ENCODE measurements at regions not wholly inside any gene's neighbourhood (a gene's known extent, or its start where the extent isn't known, plus 50 kb on each side); places are given as distances from the start of the nearest gene placed in this dataset.
"Not testable (repeated sequence)": the region's sequence is repeated elsewhere in the genome, so short reads cannot be mapped to it uniquely, and the experiment has no call there.

GRCh38 chr3:107005352-107005751 lies 371.9 kb upstream of the CCDC54 start:
- not testable (repeated sequence) for H3K36me3 ChIP-seq (replicated peaks; ENCODE audit: control insufficient read depth, insufficient read depth, low read length); DNase-seq; H3K4me3 ChIP-seq (ENCODE audit: insufficient read depth, low read depth, low read length); H3K27me3 ChIP-seq (ENCODE audit: control insufficient read depth, insufficient read depth, low read length)

GRCh38 chr3:107008213-107008612 lies 369.0 kb upstream of the CCDC54 start:
- no peaks in the 10 kb centered on the region for H3K27me3 ChIP-seq (ENCODE audit: control insufficient read depth, insufficient read depth, low read length)
- no peaks in the 10 kb centered on the region for H3K36me3 ChIP-seq (replicated peaks; ENCODE audit: control insufficient read depth, insufficient read depth, low read length)
- DNase-seq = no peak
- H3K4me3 ChIP-seq (ENCODE audit: insufficient read depth, low read depth, low read length) = no peak overlapping the region

GRCh38 chr3:107013641-107014040 lies 363.6 kb upstream of the CCDC54 start:
- no peak for DNase-seq
- Histone ChIP-seq H3K36me3 (replicated peaks; ENCODE audit: control insufficient read depth, insufficient read depth, low read length) (no peaks in the 10 kb centered on the region), H3K4me3 (ENCODE audit: insufficient read depth, low read depth, low read length) (no peak overlapping the region), H3K27me3 (ENCODE audit: control insufficient read depth, insufficient read depth, low read length) (no peaks in the 10 kb centered on the region)

- Histone ChIP-seq H3K4me3 (ENCODE audit: insufficient read depth, low read depth, low read length) (no peak overlapping the region), H3K27me3 (ENCODE audit: control insufficient read depth, insufficient read depth, low read length) (no peaks in the 10 kb centered on the region), H3K36me3 (replicated peaks; ENCODE audit: control insufficient read depth, insufficient read depth, low read length) (no peaks in the 10 kb centered on the region)
- DNase-seq = no peak
These were observed 352.6 kb upstream of the CCDC54 start for GRCh38 chr3:107024551-107025026.

- H3K36me3 ChIP-seq (replicated peaks; ENCODE audit: control insufficient read depth, insufficient read depth, low read length) = no peaks in the 10 kb centered on the region
- DNase-seq = no peak
- H3K27me3 ChIP-seq (ENCODE audit: control insufficient read depth, insufficient read depth, low read length) = no peaks in the 10 kb centered on the region
- no peak overlapping the region for H3K4me3 ChIP-seq (ENCODE audit: insufficient read depth, low read depth, low read length)
These were observed 351.3 kb upstream of the CCDC54 start for GRCh38 chr3:107025961-107026360.

- no peak for DNase-seq
- Histone ChIP-seq H3K27me3 (ENCODE audit: control insufficient read depth, insufficient read depth, low read length) (no peaks in the 10 kb centered on the region), H3K36me3 (replicated peaks; ENCODE audit: control insufficient read depth, insufficient read depth, low read length) (no peaks in the 10 kb centered on the region), H3K4me3 (ENCODE audit: insufficient read depth, low read depth, low read length) (no peak overlapping the region)
These were observed 349.2 kb upstream of the CCDC54 start for GRCh38 chr3:107028086-107028485.

GRCh38 chr3:107028626-107029025 lies 348.6 kb upstream of the CCDC54 start:
- no peak overlapping the region for H3K4me3 ChIP-seq (ENCODE audit: insufficient read depth, low read depth, low read length)

GRCh38 chr3:107032111-107032510 lies 345.1 kb upstream of the CCDC54 start:
- DNase-seq = no peak
- H3K36me3 ChIP-seq (replicated peaks; ENCODE audit: control insufficient read depth, insufficient read depth, low read length) = no peaks in the 10 kb centered on the region

More at GRCh38 chr3:107028626-107029025, 348.6 kb upstream of the CCDC54 start:
- Histone ChIP-seq H3K27me3 (ENCODE audit: control insufficient read depth, insufficient read depth, low read length) (no peaks in the 10 kb centered on the region), H3K36me3 (replicated peaks; ENCODE audit: control insufficient read depth, insufficient read depth, low read length) (no peaks in the 10 kb centered on the region)
- no peak for DNase-seq

GRCh38 chr3:107034142-107034541 lies 343.1 kb upstream of the CCDC54 start:
- Histone ChIP-seq H3K4me3 (ENCODE audit: insufficient read depth, low read depth, low read length) (no peak overlapping the region), H3K36me3 (replicated peaks; ENCODE audit: control insufficient read depth, insufficient read depth, low read length) (no peaks in the 10 kb centered on the region), H3K27me3 (ENCODE audit: control insufficient read depth, insufficient read depth, low read length) (no peaks in the 10 kb centered on the region)
- no peak for DNase-seq

More at GRCh38 chr3:107032111-107032510, 345.1 kb upstream of the CCDC54 start:
- Histone ChIP-seq H3K27me3 (ENCODE audit: control insufficient read depth, insufficient read depth, low read length) (no peaks in the 10 kb centered on the region), H3K4me3 (ENCODE audit: insufficient read depth, low read depth, low read length) (no peak overlapping the region)

- Histone ChIP-seq H3K36me3 (replicated peaks; ENCODE audit: control insufficient read depth, insufficient read depth, low read length) (no peaks in the 10 kb centered on the region), H3K27me3 (ENCODE audit: control insufficient read depth, insufficient read depth, low read length) (no peaks in the 10 kb centered on the region), H3K4me3 (ENCODE audit: insufficient read depth, low read depth, low read length) (no peak overlapping the region)
- DNase-seq = no peak
These were observed 342.1 kb upstream of the CCDC54 start for GRCh38 chr3:107035176-107035575.

- no peak for DNase-seq
- H3K36me3 ChIP-seq (replicated peaks; ENCODE audit: control insufficient read depth, insufficient read depth, low read length) = no peaks in the 10 kb centered on the region
- no peaks in the 10 kb centered on the region for H3K27me3 ChIP-seq (ENCODE audit: control insufficient read depth, insufficient read depth, low read length)
- no peak overlapping the region for H3K4me3 ChIP-seq (ENCODE audit: insufficient read depth, low read depth, low read length)
These were observed 332.6 kb upstream of the CCDC54 start for GRCh38 chr3:107044677-107045076.

- DNase-seq = no peak
- H3K36me3 ChIP-seq (replicated peaks; ENCODE audit: control insufficient read depth, insufficient read depth, low read length) = no peaks in the 10 kb centered on the region
- H3K27me3 ChIP-seq (ENCODE audit: control insufficient read depth, insufficient read depth, low read length) = no peaks in the 10 kb centered on the region
- H3K4me3 ChIP-seq (ENCODE audit: insufficient read depth, low read depth, low read length) = no peak overlapping the region
These were observed 331.4 kb upstream of the CCDC54 start for GRCh38 chr3:107045791-107046190.

GRCh38 chr3:107055181-107055942 lies 321.9 kb upstream of the CCDC54 start:
- DNase-seq = no peak
- H3K27me3 ChIP-seq (ENCODE audit: control insufficient read depth, insufficient read depth, low read length) = no peaks in the 10 kb centered on the region
- no peaks in the 10 kb centered on the region for H3K36me3 ChIP-seq (replicated peaks; ENCODE audit: control insufficient read depth, insufficient read depth, low read length)
- H3K4me3 ChIP-seq (ENCODE audit: insufficient read depth, low read depth, low read length) = no peak overlapping the region

GRCh38 chr3:107061466-107061865 lies 315.8 kb upstream of the CCDC54 start:
- DNase-seq = no peak
- no peaks in the 10 kb centered on the region for H3K36me3 ChIP-seq (replicated peaks; ENCODE audit: control insufficient read depth, insufficient read depth, low read length)
- H3K4me3 ChIP-seq (ENCODE audit: insufficient read depth, low read depth, low read length) = no peak overlapping the region
- no peaks in the 10 kb centered on the region for H3K27me3 ChIP-seq (ENCODE audit: control insufficient read depth, insufficient read depth, low read length)

- Histone ChIP-seq H3K4me3 (ENCODE audit: insufficient read depth, low read depth, low read length) (no peak overlapping the region), H3K36me3 (replicated peaks; ENCODE audit: control insufficient read depth, insufficient read depth, low read length) (no peaks in the 10 kb centered on the region), H3K27me3 (ENCODE audit: control insufficient read depth, insufficient read depth, low read length) (no peaks in the 10 kb centered on the region)
- no peak for DNase-seq
These were observed 314.9 kb upstream of the CCDC54 start for GRCh38 chr3:107062310-107062709.
